ACC112 (cell line): ENCODE measurements at regions not wholly inside any gene's neighbourhood (a gene's known extent, or its start where the extent isn't known, plus 50 kb on each side); places are given as distances from the start of the nearest gene placed in this dataset.

ENCODE experiments used
- H2AFZ ChIP-seq: fragments of 200-600 bp; sonication (generic); one replicate; pipeline ENCODE4 v1.6.0; 2017; ENCODE audit warnings: antibody characterized with exemption, low read length; ENCODE audit not compliant: unreplicated experiment
- H3K27ac ChIP-seq: fragments of 200-600 bp; sonication (generic); 2 replicates; pipeline ENCODE4 v1.5.1; 2014; ENCODE audit warnings: low read depth, mild to moderate bottlenecking, antibody characterized with exemption, low read length, moderate library complexity
- H3K27me3 ChIP-seq: fragments of 200-600 bp; sonication (generic); 2 replicates; pipeline ENCODE4 v1.6.1; 2014; ENCODE audit warnings: mild to moderate bottlenecking, antibody characterized with exemption, low read length, moderate library complexity, mixed read lengths; ENCODE audit not compliant: insufficient read depth
- H3K36me3 ChIP-seq: fragments of 200-600 bp; sonication (generic); 2 replicates; pipeline ENCODE4 v1.6.1; 2016; ENCODE audit warnings: mild to moderate bottlenecking, antibody characterized with exemption, low read length, moderate library complexity, mixed read lengths; ENCODE audit not compliant: insufficient read depth
- H3K4me1 ChIP-seq: fragments of 200-600 bp; sonication (generic); one replicate; pipeline ENCODE4 v1.6.1; 2016; ENCODE audit warnings: low read length, mixed read lengths; ENCODE audit not compliant: insufficient read depth, unreplicated experiment, control insufficient read depth
- H3K4me3 ChIP-seq: fragments of 200-600 bp; sonication (generic); 2 replicates; pipeline ENCODE4 v1.5.1; 2014; ENCODE audit warnings: mild to moderate bottlenecking, low read depth, low read length
- H3K79me2 ChIP-seq: fragments of 200-600 bp; sonication (generic); one replicate; pipeline ENCODE4 v1.6.0; 2016; ENCODE audit warnings: low read length; ENCODE audit not compliant: control insufficient read depth, unreplicated experiment, insufficient read depth

DNA sequence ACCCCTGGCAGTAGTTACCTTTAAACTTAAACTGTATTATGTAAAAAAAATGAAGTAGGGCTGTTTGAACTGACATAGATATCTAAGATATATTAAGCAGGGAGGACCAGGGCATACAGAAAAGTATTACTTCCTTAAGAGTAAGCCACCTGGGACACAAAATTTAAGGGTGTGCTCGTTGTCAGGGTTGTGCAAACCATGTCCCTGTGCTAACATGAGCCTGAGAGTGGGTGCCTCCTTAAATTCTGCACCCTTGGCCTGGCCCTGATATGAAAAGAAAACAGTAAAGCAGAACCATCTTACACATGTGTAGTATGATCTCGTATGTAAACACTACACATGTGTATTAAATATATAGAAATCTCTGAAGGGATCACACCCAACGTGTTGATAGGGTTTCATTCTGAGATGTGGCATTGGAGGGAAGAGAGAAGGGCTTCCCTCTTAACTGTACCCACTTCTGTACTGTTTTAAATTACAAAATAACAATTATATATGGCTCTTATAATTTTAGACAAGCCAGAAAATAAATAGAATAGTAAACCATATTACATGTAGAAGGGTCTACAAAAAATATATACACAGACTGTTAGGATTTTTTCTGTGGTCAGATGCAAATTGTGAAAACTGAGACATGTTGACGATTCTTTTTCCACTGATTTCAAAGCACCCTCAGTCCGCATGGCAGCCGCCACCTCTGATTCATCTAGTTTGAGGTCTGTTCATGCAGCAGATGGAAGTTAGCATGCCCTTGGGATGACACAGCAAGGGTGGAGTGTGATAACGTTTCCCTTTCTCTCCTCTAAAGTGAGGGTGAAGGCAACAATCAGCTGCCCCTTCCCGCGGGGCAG is 400.8 kb upstream of the PROK2 start:
- Histone ChIP-seq H3K79me2 (no peaks in the 10 kb centered on the region), H3K4me3 (peak overlapping the region; percentile 46; the same call in 1 of the 2 replicates), H3K27ac (peak overlapping the region; percentile 94), H2AFZ (peak overlapping the region; percentile 72), H3K4me1 (peaks cover 26% of the 10 kb centered on the region), H3K27me3 (no peaks in the 10 kb centered on the region), H3K36me3 (no peaks in the 10 kb centered on the region)

DNA sequence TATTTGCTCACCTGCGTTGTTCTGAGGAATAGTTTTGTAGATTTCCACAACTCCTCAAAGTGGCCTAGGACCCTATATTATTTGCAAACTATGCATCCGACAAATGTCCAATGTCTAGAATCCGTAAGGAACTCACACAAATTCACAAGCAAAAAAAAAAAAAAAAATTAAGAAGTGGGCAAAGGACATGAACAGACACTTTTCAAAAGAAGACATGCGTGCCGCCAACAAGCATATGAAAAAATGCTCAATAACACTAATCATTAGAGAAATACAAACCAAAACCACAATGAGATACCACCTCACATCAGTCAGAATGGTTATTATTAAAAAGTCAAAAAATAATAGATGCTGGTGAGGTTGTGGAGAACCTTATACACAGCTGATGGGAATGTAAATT is 398.5 kb upstream of the PROK2 start:
- no peaks in the 10 kb centered on the region for H3K36me3 ChIP-seq
- no peak overlapping the region for H3K4me3 ChIP-seq
- H3K27me3 ChIP-seq: no peaks in the 10 kb centered on the region
- H3K4me1 ChIP-seq: peaks cover 26% of the 10 kb centered on the region
- H3K79me2 ChIP-seq: no peaks in the 10 kb centered on the region
- no peak overlapping the region for H2AFZ ChIP-seq
- no peak overlapping the region for H3K27ac ChIP-seq

DNA sequence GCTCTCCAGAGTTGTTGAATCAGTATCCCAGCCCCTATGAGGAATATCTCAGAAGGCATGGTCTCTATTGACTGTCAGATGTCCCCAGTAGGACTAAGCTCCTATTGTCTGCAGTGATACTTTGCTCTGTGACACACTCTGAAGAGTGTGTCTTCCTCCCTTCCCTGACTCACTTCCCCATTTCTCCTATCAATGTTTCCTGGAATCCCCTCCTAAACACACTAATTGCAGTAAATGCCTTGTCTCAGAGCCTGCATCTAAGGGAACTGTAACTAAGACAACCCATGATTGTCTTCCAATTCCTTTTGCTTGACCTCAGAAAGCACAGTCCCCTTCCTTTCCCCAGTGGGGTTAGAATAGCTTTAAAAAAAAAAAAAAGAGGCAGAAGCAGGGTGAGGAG is 397.3 kb upstream of the PROK2 start:
- Histone ChIP-seq H3K4me1 (peaks cover 32% of the 10 kb centered on the region), H3K27ac (no peak overlapping the region), H3K4me3 (no peak overlapping the region), H2AFZ (no peak overlapping the region), H3K79me2 (no peaks in the 10 kb centered on the region), H3K36me3 (no peaks in the 10 kb centered on the region), H3K27me3 (no peaks in the 10 kb centered on the region)

DNA sequence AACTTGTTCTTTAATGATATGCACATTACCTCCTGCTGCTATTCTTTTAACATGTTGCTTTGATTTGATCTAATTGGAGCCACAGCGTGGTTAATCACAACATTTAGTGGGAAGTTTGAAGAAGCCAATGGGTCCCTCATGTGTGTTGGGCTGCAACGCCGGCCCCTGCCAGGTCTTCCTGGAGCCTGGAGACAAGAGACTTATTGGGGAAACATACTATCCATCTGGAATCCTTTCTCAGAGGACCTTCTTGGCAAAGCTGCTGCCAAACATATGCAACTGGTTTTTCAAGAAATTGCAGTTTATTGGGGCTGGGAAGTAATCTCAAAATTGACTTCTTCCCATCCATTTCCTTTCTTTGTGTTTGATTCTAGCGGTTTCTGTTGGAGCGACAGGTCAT is 396.3 kb upstream of the PROK2 start:
- Histone ChIP-seq H3K4me3 (no peak overlapping the region), H2AFZ (no peak overlapping the region), H3K79me2 (no peaks in the 10 kb centered on the region), H3K36me3 (no peaks in the 10 kb centered on the region), H3K4me1 (peaks cover 29% of the 10 kb centered on the region), H3K27ac (no peak overlapping the region), H3K27me3 (no peaks in the 10 kb centered on the region)

DNA sequence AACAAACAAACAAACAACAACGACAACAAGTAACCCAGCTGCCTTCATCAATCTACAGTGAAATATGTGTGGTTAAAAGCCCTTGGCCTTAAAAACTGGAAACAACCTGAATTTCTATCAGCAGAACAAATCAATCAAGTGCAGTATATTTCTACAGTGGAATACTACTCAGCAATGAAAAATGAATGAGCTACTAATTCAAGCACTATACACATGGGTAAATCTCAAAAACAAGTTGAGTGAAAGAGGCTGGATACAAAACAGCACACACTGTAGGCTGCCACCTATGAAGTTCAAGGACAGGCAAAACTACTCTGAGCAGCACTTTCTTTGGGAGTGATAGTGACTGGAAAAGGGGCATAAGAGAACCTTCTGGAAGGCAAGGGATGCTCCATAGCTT is 395.5 kb upstream of the PROK2 start:
- Histone ChIP-seq H3K27me3 (no peaks in the 10 kb centered on the region), H3K79me2 (no peaks in the 10 kb centered on the region)

DNA sequence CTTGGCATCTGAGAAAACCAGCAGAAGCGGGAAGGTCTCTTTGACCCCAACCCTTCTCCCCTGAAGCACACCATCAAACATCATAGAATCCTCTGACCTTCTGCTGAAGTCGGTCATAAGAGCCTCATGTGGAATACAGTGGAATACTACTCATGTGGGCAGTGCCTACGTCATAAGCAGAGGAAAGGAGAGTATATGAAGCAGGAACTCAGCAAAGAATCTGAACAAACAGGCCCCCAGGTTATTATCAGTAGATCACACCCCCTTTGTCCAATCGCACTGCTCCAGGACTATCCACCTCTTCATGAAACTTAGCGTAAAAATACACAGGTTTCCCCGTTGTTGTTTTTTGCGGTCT is 394.1 kb upstream of the PROK2 start:
- H3K36me3 ChIP-seq: no peaks in the 10 kb centered on the region
- H3K27ac ChIP-seq: no peak overlapping the region
- H3K79me2 ChIP-seq: no peaks in the 10 kb centered on the region
- peaks cover 19% of the 10 kb centered on the region for H3K4me1 ChIP-seq
- H2AFZ ChIP-seq: no peak overlapping the region
- H3K4me3 ChIP-seq: no peak overlapping the region
- H3K27me3 ChIP-seq: 0 out of 2 replicates have a peak, but pooled peaks cover 2% of the 10 kb centered on the region

More for the DNA sequence above, 395.5 kb upstream of the PROK2 start:
- Histone ChIP-seq H3K4me1 (peaks cover 20% of the 10 kb centered on the region), H3K27ac (no peak overlapping the region), H3K4me3 (no peak overlapping the region), H3K36me3 (no peaks in the 10 kb centered on the region), H2AFZ (no peak overlapping the region)

DNA sequence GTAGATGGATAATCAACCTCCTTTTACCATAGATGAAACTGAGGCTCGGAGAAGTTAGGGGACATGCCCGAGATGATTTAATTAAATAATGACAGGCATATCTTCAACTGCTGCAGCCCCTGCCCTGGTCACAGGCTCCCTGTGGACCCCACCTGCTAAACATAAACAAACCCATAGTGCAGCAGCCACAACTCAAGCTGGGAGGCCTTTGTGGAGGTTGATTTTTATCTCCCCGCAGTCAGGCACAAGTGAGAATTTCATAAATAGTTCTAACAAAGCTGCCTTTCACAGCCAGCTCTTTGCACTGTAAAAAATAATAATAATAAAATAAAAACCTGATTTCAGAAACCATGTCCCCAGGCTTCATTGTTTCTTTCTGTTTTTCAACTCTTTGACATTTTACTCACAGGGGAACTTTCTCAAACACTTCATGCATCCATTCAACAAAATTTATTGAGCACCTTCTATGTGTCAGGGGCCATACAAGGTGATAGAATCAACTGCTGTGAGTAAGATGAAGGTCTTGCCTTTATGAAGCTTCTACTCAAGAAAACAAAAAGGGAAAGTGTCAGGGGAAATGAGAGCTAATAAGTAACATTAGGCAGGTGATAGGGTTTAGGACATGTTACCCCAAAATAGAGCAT is 393.6 kb upstream of the PROK2 start:
- H3K27me3 ChIP-seq: 0 out of 2 replicates have a peak, but pooled peaks cover 2% of the 10 kb centered on the region
- no peaks in the 10 kb centered on the region for H3K36me3 ChIP-seq
- no peak overlapping the region for H2AFZ ChIP-seq
- H3K4me1 ChIP-seq: peaks cover 19% of the 10 kb centered on the region
- H3K27ac ChIP-seq: no peak overlapping the region
- no peaks in the 10 kb centered on the region for H3K79me2 ChIP-seq
- no peak overlapping the region for H3K4me3 ChIP-seq

DNA sequence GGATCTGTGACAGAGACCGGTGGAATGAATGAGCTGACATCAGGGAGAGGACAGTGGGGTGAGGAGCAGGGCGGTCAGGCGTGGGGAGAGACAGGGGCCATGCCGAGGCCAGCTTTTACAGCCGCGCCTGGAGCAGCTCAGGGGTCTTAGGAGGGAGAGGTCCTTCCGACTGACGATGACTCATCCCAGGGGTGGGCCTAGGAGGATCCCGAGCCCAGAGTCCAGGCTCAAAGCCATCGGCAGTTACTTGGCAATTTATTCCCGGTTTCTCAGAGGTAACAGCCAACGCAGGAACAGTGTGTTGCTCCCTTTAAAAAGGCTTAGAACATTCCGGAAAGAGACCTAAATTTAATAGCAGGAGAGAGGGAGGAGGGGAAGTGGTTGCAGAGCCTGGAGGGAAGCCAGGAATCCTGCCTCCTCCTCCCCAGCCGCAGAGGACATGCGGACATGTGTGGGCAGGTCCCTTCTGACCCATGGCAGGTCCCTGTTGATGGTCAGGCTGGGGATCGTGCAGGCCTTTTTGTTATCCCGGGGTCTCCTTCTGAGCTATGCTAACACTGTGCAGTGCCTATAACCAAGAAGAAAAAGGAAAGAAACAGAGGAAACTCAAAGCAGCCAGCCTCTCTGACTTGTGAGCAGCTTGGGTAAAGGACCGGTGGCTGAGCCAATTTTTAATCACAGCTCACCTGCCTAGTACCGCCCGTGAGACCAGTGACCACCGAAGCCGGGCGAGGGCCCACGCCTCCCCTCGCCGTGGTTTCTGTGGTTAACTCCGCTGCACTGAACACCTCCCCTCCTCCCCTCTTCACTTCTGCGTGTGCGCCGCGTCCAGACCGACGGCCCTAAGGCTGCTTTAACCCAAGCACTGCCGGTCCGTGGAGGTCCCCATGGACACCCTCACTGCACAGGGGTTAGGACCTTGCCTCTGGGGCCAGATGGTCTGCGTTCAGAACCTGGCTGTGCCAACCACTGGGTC is 392.4 kb upstream of the PROK2 start:
- H3K27me3 ChIP-seq: 0 out of 2 replicates have a peak, but pooled peaks cover 2% of the 10 kb centered on the region
- H3K4me3 ChIP-seq: peak overlapping the region; percentile 24; the same call in 1 of the 2 replicates

DNA sequence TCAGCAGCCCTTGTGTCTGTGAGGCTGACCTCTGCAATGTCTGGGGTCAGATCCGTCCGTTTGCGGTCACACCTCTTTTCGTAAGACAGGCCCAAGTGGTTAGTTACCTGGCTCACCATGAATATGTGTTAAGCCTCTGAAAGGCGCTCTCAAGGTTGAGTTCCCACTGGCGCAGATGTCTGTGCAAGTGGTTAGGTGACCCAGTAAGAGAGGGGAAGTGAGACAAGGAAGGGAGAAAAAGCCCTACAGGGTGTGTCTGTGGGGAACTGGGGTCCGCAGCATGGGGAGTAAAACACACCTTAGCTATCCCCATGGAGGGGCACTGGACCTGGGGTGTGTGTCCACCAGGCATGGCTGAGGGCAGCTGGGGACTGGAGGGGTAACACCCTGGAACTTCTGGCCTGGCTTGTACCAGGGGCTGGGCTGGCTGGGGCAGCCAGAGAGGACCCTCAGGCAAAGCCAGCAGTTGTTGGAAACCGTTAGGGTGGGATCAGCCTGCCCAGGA is 391.6 kb upstream of the PROK2 start:
- peaks cover 14% of the 10 kb centered on the region for H3K4me1 ChIP-seq
- H3K36me3 ChIP-seq: no peaks in the 10 kb centered on the region
- H3K27ac ChIP-seq: no peak overlapping the region
- 0 out of 2 replicates have a peak, but pooled peaks cover 2% of the 10 kb centered on the region for H3K27me3 ChIP-seq
- peak overlapping the region; percentile 88 for H2AFZ ChIP-seq
- no peaks in the 10 kb centered on the region for H3K79me2 ChIP-seq
- peak overlapping the region; percentile 24; the same call in 1 of the 2 replicates for H3K4me3 ChIP-seq

More for the DNA sequence above, 392.4 kb upstream of the PROK2 start:
- Histone ChIP-seq H3K4me1 (peaks cover 19% of the 10 kb centered on the region), H3K36me3 (no peaks in the 10 kb centered on the region), H3K27ac (no peak overlapping the region), H2AFZ (peak overlapping the region; percentile 88), H3K79me2 (no peaks in the 10 kb centered on the region)

DNA sequence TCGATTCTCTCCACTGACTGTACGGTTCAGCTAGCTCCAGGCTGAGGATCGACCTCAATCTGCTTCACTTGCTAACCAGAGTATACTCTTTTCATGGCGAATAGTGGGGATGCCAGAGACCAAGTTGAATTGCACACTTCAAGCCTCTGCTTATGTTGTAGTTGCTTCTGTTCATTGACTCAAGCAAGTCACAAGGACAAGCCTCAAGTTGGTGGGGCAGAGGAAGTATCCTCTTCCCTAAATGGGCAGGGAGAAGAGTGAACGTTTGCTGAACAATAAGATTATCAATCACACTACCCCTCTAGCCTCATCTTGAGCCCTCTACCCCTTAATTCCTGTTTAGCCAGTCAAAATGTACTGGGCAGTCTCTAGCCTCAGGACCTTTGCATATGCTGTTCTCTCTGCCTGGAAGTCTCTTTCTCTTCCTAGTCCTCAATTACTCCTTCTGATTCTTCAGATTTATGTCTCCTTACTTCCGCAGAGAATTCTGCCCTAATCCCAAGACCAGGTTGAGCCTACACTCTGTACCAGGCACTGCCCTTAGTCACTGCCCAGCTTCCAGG is 390.4 kb upstream of the PROK2 start:
- H3K27ac ChIP-seq: no peak overlapping the region
- 0 out of 2 replicates have a peak, but pooled peaks cover 2% of the 10 kb centered on the region for H3K27me3 ChIP-seq
- no peaks in the 10 kb centered on the region for H3K79me2 ChIP-seq
- H3K4me3 ChIP-seq: no peak overlapping the region
- no peak overlapping the region for H2AFZ ChIP-seq
- H3K36me3 ChIP-seq: no peaks in the 10 kb centered on the region
- peaks cover 14% of the 10 kb centered on the region for H3K4me1 ChIP-seq
